Calu3 (cell line): ENCODE measurements at regions not wholly inside any gene's neighbourhood (a gene's known extent, or its start where the extent isn't known, plus 50 kb on each side); places are given as distances from the start of the nearest gene placed in this dataset.

ENCODE experiments used
- BruUV-seq: library from RNA; stranded (reverse); fragments of 400-500 nt; replicated peaks from 2 replicates; lab custom pipeline; 2021; lab: Mats Ljungman, UMichigan
- CTCF ChIA-PET: fragments of 300-600 bp; sonication (Branson Sonifier 250); formaldehyde crosslinking; loops from one replicate; lab custom pipeline; 2022; ENCODE audit warnings: antibody characterized with exemption; lab: Charles Lee
- DNase-seq: peaks from one replicate; pipeline ENCODE4 v3.0.0; 2022
- H3K27ac Mint-ChIP-seq: one replicate; pipeline ENCODE4 v1.8.0; 2022; ENCODE audit warnings: mixed read lengths; ENCODE audit not compliant: unreplicated experiment
- H3K27me3 Mint-ChIP-seq: one replicate; pipeline ENCODE4 v1.8.0; 2022; ENCODE audit warnings: mixed read lengths; ENCODE audit not compliant: unreplicated experiment
- H3K36me3 Mint-ChIP-seq: one replicate; pipeline ENCODE4 v1.8.0; 2022; ENCODE audit warnings: mild to moderate bottlenecking, moderate library complexity, mixed read lengths; ENCODE audit not compliant: insufficient read depth, unreplicated experiment
- H3K4me1 Mint-ChIP-seq: one replicate; pipeline ENCODE4 v1.8.0; 2022; ENCODE audit warnings: mild to moderate bottlenecking, low read depth, mixed read lengths; ENCODE audit not compliant: unreplicated experiment
- H3K4me3 Mint-ChIP-seq: one replicate; pipeline ENCODE4 v1.8.0; 2022; ENCODE audit warnings: mild to moderate bottlenecking, low read depth, moderate library complexity, mixed read lengths; ENCODE audit not compliant: unreplicated experiment
- H3K9me3 Mint-ChIP-seq: one replicate; pipeline ENCODE4 v1.8.0; 2022; ENCODE audit warnings: low read depth, mixed read lengths; ENCODE audit not compliant: unreplicated experiment
- CTCF ChIP-seq: fragments of 200-600 bp; IDR thresholded peaks from one replicate; pipeline ENCODE4 v1.8.0; 2022; ENCODE audit warnings: antibody characterized with exemption; ENCODE audit not compliant: unreplicated experiment
- intact Hi-C: fragments of 100-400 bp; cut with micrococcal nuclease; formaldehyde crosslinking; loops from one replicate; pipeline ENCODE4 v1.10.0; 2022; ENCODE audit not compliant: unreplicated experiment

DNA sequence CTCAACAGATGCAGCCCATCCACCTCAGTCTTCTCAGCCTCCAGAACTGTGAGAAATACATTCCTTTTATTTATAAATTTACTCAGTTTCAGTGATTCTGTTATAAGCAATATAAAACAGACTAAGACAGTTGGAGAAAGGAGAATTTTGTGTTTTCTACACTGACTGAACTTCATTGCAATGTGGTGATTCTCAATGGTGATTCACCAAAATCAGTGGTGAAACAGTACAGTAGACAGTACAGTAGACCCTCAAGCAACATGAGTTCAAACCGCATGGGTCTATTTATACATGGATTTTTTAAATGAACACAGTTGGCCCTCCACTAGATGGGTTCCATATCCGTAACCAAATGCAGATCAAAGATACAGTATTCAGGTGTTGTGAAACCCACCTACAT lies 403.1 kb upstream of the TGFBR2 start:
- no peak for DNase-seq
- CTCF ChIA-PET, result no interaction called here
- intact Hi-C loops, result no loop called here
- Mint-ChIP-seq H3K4me3 (no peak overlapping the region), H3K27me3 (no peaks in the 10 kb centered on the region), H3K36me3 (no peaks in the 10 kb centered on the region), H3K4me1 (peaks cover 10% of the 10 kb centered on the region), H3K27ac (no peak overlapping the region), H3K9me3 (no peaks in the 10 kb centered on the region)
- BruUV-seq, result no TSS peak
- no peak for TF ChIP-seq CTCF

GRCh38 chr3:30204126-30204525 lies 402.3 kb upstream of the TGFBR2 start:
- Mint-ChIP-seq H3K4me1 (peaks cover 10% of the 10 kb centered on the region), H3K36me3 (no peaks in the 10 kb centered on the region), H3K4me3 (no peak overlapping the region), H3K27ac (no peak overlapping the region), H3K9me3 (no peaks in the 10 kb centered on the region), H3K27me3 (no peaks in the 10 kb centered on the region)
- intact Hi-C loops, result no loop called here
- no peak for DNase-seq
- CTCF ChIA-PET, result no interaction called here
- TF ChIP-seq CTCF, result no peak
- no TSS peak for BruUV-seq

DNA sequence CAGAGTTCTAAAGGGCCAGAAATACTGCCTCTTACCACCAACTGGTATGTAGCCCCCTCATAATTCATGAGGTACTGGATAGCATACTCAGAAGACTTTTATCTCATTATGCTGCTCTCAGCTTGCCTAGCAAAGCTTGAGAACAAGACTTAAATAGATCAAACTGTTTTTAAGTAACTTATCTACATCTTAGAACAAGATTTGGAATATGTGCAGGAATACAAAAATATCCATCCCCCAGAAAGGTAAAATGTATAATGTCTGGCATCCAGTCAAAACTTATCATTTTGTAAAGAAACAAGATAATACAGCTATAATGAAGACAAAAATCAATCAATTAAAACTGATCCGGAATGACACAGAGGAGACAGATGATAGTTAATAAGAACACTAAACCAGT lies 400.4 kb upstream of the TGFBR2 start:
- BruUV-seq, result no TSS peak
- Mint-ChIP-seq H3K4me3 (no peak overlapping the region), H3K36me3 (no peaks in the 10 kb centered on the region), H3K27ac (no peak overlapping the region), H3K27me3 (no peaks in the 10 kb centered on the region), H3K9me3 (no peaks in the 10 kb centered on the region), H3K4me1 (peaks cover 10% of the 10 kb centered on the region)
- CTCF ChIA-PET, result no interaction called here
- DNase-seq, result no peak
- TF ChIP-seq CTCF, result no peak
- intact Hi-C loops, result no loop called here

- Mint-ChIP-seq H3K4me3 (no peak overlapping the region), H3K27ac (no peak overlapping the region), H3K36me3 (no peaks in the 10 kb centered on the region), H3K4me1 (peaks cover 6% of the 10 kb centered on the region), H3K27me3 (no peaks in the 10 kb centered on the region), H3K9me3 (peaks cover 5% of the 10 kb centered on the region)
- TF ChIP-seq CTCF, result no peak
- intact Hi-C loops, result no loop called here
- DNase-seq, result no peak
- BruUV-seq, result no TSS peak
- CTCF ChIA-PET, result no interaction called here
Observed at GRCh38 chr3:30221619-30222018, 384.8 kb upstream of the TGFBR2 start.
